Kidney (tissue), 13 donors: ENCODE measurements at regions not wholly inside any gene's neighbourhood (a gene's known extent, or its start where the extent isn't known, plus 50 kb on each side); places are given as distances from the start of the nearest gene placed in this dataset.

Experiments used
- DNase-seq, 5 donors: peaks; one replicate each; pipeline ENCODE4 v3.0.0-alpha.2; 2013 to 2020
- FAIRE-seq: peaks from 2 replicates; lab custom pipeline; 2012; peaks lifted over from hg19 to GRCh38; lab: Jason Lieb, UNC
- H3K27ac ChIP-seq, 2 donors: one replicate each; pipeline ENCODE4 v1.7.0; 2013; ENCODE audit warnings: low read depth in 2 of 2, low read length in 2 of 2, inconsistent platforms in 1 of 2
- H3K27me3 ChIP-seq: one replicate; pipeline ENCODE4 v1.7.1; 2013; ENCODE audit warnings: low read length, inconsistent platforms; ENCODE audit not compliant: control insufficient read depth, insufficient read depth
- H3K36me3 ChIP-seq, 3 donors: one replicate each; pipeline versions ENCODE4 v1.7.0 to v1.7.1; 2013; ENCODE audit warnings: low read length in 3 of 3, control low read depth in 1 of 3, inconsistent platforms in 1 of 3; ENCODE audit not compliant: insufficient read depth in 3 of 3, control insufficient read depth in 2 of 3
- H3K4me1 ChIP-seq, 3 donors: one replicate each; pipeline versions ENCODE4 v1.7.0 to v1.7.1; 2013; ENCODE audit warnings: low read length in 3 of 3, inconsistent platforms in 1 of 3, low read depth in 1 of 3; ENCODE audit not compliant: control insufficient read depth in 2 of 3, insufficient read depth in 2 of 3
- H3K4me3 ChIP-seq, 3 donors: one replicate each; pipeline versions ENCODE4 v1.7.0 to v1.8.1; 2013; ENCODE audit warnings: low read length in 3 of 3, control low read depth in 1 of 3, inconsistent platforms in 1 of 3
- H3K9ac ChIP-seq, 3 donors: one replicate each; pipeline versions ENCODE4 v1.7.0 to v1.7.1; 2013; ENCODE audit warnings: low read length in 3 of 3, control low read depth in 1 of 3, inconsistent platforms in 1 of 3
- H3K9me3 ChIP-seq, 3 donors: one replicate each; pipeline versions ENCODE4 v1.7.0 to v1.7.1; 2013; ENCODE audit warnings: low read length in 3 of 3, control low read depth in 1 of 3, inconsistent platforms in 1 of 3; ENCODE audit not compliant: control insufficient read depth in 2 of 3, insufficient read depth in 1 of 3
- CTCF ChIP-seq: IDR thresholded peaks from 3 replicates; pipeline ENCODE4 v1.5.1; 2012; ENCODE audit warnings: mild to moderate bottlenecking, moderate library complexity, borderline replicate concordance; ENCODE audit not compliant: insufficient read depth; ENCODE audit errors: extremely low read depth
- intact Hi-C: fragments of 100-400 bp; cut with DNase I; formaldehyde crosslinking; loops from one replicate; pipeline ENCODE4 v1.11.1; 2022
- donor health status: control.
- donor health status: control.
- donor health status: control.
- donor health status: control.
- donor health status: control.
- donor health status: DM: yes; HTN: yes; CAD: no.
- donor health status: Normal renal cell carcinoma (clear cell type).

- FAIRE-seq (no peak), DNase-seq (no peak)
- intact Hi-C loops = no loop called here
- no peaks in the 10 kb centered on the region for H3K36me3 ChIP-seq
- H3K27ac ChIP-seq = no peak overlapping the region
- H3K4me1 ChIP-seq = no peaks in the 10 kb centered on the region
- no peak overlapping the region for H3K4me3 ChIP-seq
- H3K27me3 ChIP-seq = no peaks in the 10 kb centered on the region
- no peak for TF ChIP-seq CTCF
- H3K9ac ChIP-seq = no peak overlapping the region
- no peaks in the 10 kb centered on the region for H3K9me3 ChIP-seq
These were observed 871.4 kb downstream of the MAT2B start for GRCh38 chr5:164376843-164377242.

- Histone ChIP-seq H3K9ac (no peak overlapping the region), H3K4me1 (no peaks in the 10 kb centered on the region), H3K9me3 (no peaks in the 10 kb centered on the region), H3K27me3 (no peaks in the 10 kb centered on the region), H3K27ac (no peak overlapping the region), H3K4me3 (no peak overlapping the region), H3K36me3 (no peaks in the 10 kb centered on the region)
- intact Hi-C loops = no loop called here
- DNase-seq = no peak
- FAIRE-seq = no peak
- TF ChIP-seq CTCF = no peak
These were observed 872.3 kb downstream of the MAT2B start for GRCh38 chr5:164377746-164378145.

- peak; percentile 30 for FAIRE-seq
- H3K36me3 ChIP-seq = no peaks in the 10 kb centered on the region
- H3K9ac ChIP-seq = no peak overlapping the region
- no peak for DNase-seq
- H3K27me3 ChIP-seq = no peaks in the 10 kb centered on the region
- TF ChIP-seq CTCF = no peak
- H3K9me3 ChIP-seq = no peaks in the 10 kb centered on the region
- H3K27ac ChIP-seq = no peak overlapping the region
- no peaks in the 10 kb centered on the region for H3K4me1 ChIP-seq
- intact Hi-C loops = no loop called here
- no peak overlapping the region for H3K4me3 ChIP-seq
These were observed 878.2 kb downstream of the MAT2B start for GRCh38 chr5:164383662-164384061.

- Histone ChIP-seq H3K9me3 (no peaks in the 10 kb centered on the region), H3K27me3 (no peaks in the 10 kb centered on the region), H3K4me3 (no peak overlapping the region), H3K9ac (no peak overlapping the region), H3K36me3 (no peaks in the 10 kb centered on the region), H3K4me1 (no peaks in the 10 kb centered on the region), H3K27ac (no peak overlapping the region)
- DNase-seq (no peak), FAIRE-seq (no peak)
- intact Hi-C loops = no loop called here
- TF ChIP-seq CTCF = no peak
These were observed 887.1 kb downstream of the MAT2B start for GRCh38 chr5:164392531-164392930.
